ENCODE measurements at regions not wholly inside any gene's neighbourhood (a gene's known extent, or its start where the extent isn't known, plus 50 kb on each side); places are given as distances from the start of the nearest gene placed in this dataset.

GRCh38 chr11:69415411-69416142, 65.9 kb upstream of the LINC01488 start:
- no peak for TF ChIP-seq EZH2phosphoT487 (IDR thresholded peaks at IDR 0.05; ENCODE audit: borderline replicate concordance, low read length)
- no peak for TF ChIP-seq CTCF (conservative IDR thresholded peaks at IDR 0.05; ENCODE audit: low read depth, low read length)
